GM12865 (cell line): ENCODE measurements at regions not wholly inside any gene's neighbourhood (a gene's known extent, or its start where the extent isn't known, plus 50 kb on each side); places are given as distances from the start of the nearest gene placed in this dataset.

Experiments
- DNase-seq: peaks from one replicate; pipeline ENCODE4 v3.0.0; 2010; ENCODE audit warnings: low read depth
- H3K4me3 ChIP-seq: 2 replicates; pipeline ENCODE4 v1.5.1; 2011; ENCODE audit warnings: mild to moderate bottlenecking, low read depth, low read length, control low read depth
- TF ChIP-seq, protein P1 (sequence below): IDR thresholded peaks from 2 replicates; pipeline ENCODE4 v1.5.1; 2011; ENCODE audit warnings: low read length, control low read depth, low read depth, inconsistent platforms; ENCODE audit not compliant: insufficient read depth; ENCODE audit errors: missing control alignments

DNA sequence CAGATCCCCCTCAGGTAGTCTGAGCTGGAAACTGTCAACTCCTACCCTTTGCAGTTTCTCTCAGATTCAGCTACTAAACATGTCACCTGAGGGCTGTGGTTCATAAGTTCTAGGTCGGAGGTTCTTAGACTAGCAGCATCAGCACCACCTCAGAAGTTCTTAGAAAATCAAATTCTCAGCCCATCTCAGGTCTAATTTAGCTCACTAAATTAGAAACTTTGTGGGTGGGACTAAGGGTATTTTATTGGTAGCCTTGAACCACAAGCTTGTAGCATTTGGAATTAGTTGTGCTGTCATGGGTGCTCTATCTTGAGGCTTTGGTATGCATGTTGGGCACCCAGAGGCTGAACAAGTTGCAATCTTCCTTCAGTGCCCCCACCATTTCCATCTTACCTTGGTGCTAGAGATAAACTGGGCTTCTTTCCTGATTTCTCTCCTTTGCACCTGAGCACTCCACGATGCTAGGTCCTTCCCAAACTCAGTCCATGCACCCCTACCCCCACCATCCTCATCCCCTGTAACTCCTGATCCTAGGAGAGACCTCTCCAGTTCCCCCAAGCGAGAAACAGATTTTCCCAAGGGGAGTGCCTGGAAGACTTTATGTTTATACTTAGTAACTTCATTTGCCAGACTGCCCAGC lies 54.2 kb downstream of the S1PR1 start:
- no peak overlapping the region for H3K4me3 ChIP-seq
- peak; percentile 39 for DNase-seq

DNA sequence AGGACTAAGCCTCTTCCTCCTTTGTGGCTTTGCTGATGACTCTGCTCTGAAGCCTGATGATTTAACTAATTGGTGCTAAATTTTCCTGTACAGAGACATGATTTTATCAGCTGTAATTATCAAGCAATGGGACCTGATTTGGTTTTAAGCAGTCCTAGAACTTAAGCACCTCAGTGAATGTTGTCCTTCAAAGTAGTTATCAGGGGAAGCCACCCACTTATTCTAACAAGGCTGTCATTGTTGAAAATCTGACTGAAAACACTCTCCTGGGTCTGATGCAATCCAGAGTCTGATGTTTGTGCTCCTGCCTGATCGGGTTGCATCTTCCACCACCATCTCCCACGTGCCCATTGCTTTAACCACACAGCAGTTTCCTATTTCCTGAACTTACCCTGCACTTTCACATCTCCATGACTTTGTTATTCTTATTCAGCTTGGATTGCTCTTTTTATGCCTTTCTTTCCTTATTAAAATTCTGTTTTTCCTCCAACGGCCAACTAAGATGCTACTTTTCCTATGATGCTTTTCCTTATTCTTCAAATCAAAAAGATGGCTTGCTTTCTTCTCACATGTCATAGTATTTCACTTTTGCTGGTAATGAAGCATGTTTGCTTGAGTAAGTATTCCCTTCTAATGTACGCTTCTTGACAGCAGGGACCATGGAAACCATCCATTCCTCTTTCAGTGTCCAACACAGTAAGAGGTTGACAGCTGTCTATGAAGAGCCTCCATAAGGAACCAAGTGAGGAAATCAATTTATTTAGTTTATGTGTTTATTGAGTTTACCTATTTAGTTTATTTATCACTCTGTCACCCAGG lies 55.0 kb downstream of the S1PR1 start:
- H3K4me3 ChIP-seq = no peak overlapping the region
- TF ChIP-seq, protein P1, sequence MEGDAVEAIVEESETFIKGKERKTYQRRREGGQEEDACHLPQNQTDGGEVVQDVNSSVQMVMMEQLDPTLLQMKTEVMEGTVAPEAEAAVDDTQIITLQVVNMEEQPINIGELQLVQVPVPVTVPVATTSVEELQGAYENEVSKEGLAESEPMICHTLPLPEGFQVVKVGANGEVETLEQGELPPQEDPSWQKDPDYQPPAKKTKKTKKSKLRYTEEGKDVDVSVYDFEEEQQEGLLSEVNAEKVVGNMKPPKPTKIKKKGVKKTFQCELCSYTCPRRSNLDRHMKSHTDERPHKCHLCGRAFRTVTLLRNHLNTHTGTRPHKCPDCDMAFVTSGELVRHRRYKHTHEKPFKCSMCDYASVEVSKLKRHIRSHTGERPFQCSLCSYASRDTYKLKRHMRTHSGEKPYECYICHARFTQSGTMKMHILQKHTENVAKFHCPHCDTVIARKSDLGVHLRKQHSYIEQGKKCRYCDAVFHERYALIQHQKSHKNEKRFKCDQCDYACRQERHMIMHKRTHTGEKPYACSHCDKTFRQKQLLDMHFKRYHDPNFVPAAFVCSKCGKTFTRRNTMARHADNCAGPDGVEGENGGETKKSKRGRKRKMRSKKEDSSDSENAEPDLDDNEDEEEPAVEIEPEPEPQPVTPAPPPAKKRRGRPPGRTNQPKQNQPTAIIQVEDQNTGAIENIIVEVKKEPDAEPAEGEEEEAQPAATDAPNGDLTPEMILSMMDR = no peak
- peak; percentile 74 for DNase-seq

More for the DNA sequence above, 54.2 kb downstream of the S1PR1 start:
- TF ChIP-seq, protein P1 = no peak

DNA sequence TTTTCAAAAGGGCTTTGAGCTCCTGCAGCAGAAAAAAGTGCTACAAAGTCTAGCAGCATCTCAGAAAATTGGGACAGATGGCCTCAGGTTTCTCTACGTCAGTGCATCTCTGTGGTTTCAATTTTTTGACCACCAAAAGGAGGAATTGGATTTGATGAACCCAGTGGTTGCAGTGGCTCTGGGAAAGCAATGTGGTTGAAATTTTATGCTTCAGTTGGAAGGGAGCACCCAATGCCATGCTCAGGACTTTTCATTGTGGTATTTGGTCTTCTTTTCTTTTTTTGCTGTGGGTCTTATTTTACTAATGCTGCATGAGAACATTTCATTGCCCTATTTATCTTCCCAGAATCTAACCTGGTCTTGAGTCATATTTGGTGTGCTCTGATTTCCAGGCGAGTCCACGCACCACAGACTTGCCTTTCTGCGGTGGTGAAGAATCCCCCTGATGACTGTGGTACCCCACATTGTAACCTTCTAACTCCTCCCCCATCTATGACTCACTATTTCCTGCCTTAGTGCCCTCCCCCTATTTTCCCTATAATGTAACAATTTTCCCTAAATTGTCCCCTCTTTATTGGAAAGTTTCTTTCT lies 56.7 kb downstream of the S1PR1 start:
- no peak overlapping the region for H3K4me3 ChIP-seq
- TF ChIP-seq, protein P1 = no peak
- DNase-seq = peak; percentile 90

- no peak for DNase-seq
- TF ChIP-seq, protein P1 = no peak
- no peak overlapping the region for H3K4me3 ChIP-seq
Measured at GRCh38 chr1:101295209-101295608, 58.4 kb downstream of the S1PR1 start.

GRCh38 chr1:101298663-101299062 lies 61.8 kb downstream of the S1PR1 start:
- TF ChIP-seq, protein P1 = no peak
- no peak overlapping the region for H3K4me3 ChIP-seq
- no peak for DNase-seq

GRCh38 chr1:101299141-101299540 lies 62.3 kb downstream of the S1PR1 start:
- TF ChIP-seq, protein P1 = no peak
- H3K4me3 ChIP-seq = no peak overlapping the region
- no peak for DNase-seq
